ENCODE measurements at regions not wholly inside any gene's neighbourhood (a gene's known extent, or its start where the extent isn't known, plus 50 kb on each side); places are given as distances from the start of the nearest gene placed in this dataset.

DNA sequence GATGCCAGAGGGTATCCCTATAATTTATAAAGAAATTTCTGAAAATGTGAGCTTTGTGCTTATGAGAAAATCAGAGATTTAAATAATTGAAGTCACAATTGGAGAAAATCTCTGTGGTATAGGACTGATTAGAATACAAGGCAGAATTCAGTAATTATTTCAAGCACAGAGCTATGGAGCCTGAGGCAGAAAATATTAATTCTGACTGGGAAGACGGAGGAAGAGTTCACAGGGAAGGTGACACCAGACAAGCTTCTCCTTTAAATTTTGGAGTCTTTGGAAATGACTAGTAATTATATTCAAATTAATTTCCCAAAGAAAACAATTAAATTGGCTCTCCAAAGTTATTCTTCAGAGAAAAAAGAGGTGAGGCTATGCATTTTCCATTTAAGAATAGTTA, 121.5 kb downstream of the CHRM3 start:
- DNase-seq (ENCODE audit: low spot score, unreplicated experiment) = no peak
- Mint-ChIP-seq H3K4me1 (ENCODE audit: low read depth) (no peaks in the 10 kb centered on the region), H3K36me3 (ENCODE audit: insufficient read depth) (no peaks in the 10 kb centered on the region), H3K4me3 (ENCODE audit: low read depth) (no peak overlapping the region), H3K27ac (no peak overlapping the region), H3K27me3 (no peaks in the 10 kb centered on the region), H3K9me3 (ENCODE audit: low read depth) (peaks cover 30% of the 10 kb centered on the region)
- no peak for TF ChIP-seq CTCF (IDR thresholded peaks at IDR 0.05; ENCODE audit: unreplicated experiment)

GRCh38 chr1:239511875-239512274, 125.5 kb downstream of the CHRM3 start:
- H3K4me1 Mint-ChIP-seq (ENCODE audit: low read depth) = no peaks in the 10 kb centered on the region
- H3K36me3 Mint-ChIP-seq (ENCODE audit: insufficient read depth) = no peaks in the 10 kb centered on the region
- H3K9me3 Mint-ChIP-seq (ENCODE audit: low read depth) = peaks cover 9% of the 10 kb centered on the region
- DNase-seq (ENCODE audit: low spot score, unreplicated experiment) = no peak
- H3K4me3 Mint-ChIP-seq (ENCODE audit: low read depth) = no peak overlapping the region
- H3K27ac Mint-ChIP-seq = no peak overlapping the region
- no peaks in the 10 kb centered on the region for H3K27me3 Mint-ChIP-seq
- TF ChIP-seq CTCF (IDR thresholded peaks at IDR 0.05; ENCODE audit: unreplicated experiment) = no peak

DNA sequence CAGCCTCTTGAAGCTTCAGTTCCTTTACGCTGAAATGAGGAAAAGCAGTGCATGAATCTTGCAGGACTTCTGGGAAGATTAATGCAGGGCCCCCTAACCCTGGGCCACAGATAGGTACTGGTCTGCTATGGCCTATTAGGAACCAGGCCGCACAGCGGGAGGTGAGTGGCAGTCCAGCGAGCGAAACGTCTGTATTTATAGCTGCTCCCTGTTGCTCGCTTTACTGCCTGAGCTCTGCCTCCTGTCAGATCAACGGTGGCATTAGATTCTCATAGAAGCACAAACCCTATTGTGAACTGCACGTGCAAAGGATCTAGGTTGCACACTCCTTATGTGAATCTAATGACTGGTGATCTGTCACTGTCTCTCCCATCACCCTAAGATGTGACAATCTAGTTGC, 130.2 kb downstream of the CHRM3 start:
- H3K9me3 Mint-ChIP-seq (ENCODE audit: low read depth) = peaks cover 3% of the 10 kb centered on the region
- no peak overlapping the region for H3K27ac Mint-ChIP-seq
- no peaks in the 10 kb centered on the region for H3K36me3 Mint-ChIP-seq (ENCODE audit: insufficient read depth)
- no peaks in the 10 kb centered on the region for H3K27me3 Mint-ChIP-seq
- DNase-seq (ENCODE audit: low spot score, unreplicated experiment) = no peak
- no peak for TF ChIP-seq CTCF (IDR thresholded peaks at IDR 0.05; ENCODE audit: unreplicated experiment)
- H3K4me1 Mint-ChIP-seq (ENCODE audit: low read depth) = no peaks in the 10 kb centered on the region
- no peak overlapping the region for H3K4me3 Mint-ChIP-seq (ENCODE audit: low read depth)

DNA sequence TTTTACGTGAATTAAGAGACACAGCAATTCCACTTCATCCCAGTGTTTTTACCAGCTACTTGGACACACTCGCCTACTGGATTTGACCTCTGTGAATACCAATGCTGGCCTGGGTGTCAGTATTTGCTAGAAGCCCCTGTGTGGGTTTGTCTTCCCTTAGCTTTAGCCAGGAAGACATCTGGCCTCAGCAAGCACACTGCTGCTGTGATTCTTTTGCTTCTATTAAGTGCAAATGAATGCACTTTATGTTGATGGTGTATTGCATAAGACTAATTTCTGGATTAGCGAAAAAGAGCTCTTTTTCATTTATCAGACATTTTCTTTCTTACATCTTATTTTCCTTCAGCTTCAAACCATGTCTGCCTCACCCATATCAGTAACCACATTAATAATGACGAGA, 140.0 kb downstream of the CHRM3 start:
- Mint-ChIP-seq H3K27me3 (no peaks in the 10 kb centered on the region), H3K27ac (no peak overlapping the region), H3K9me3 (ENCODE audit: low read depth) (no peaks in the 10 kb centered on the region), H3K4me1 (ENCODE audit: low read depth) (no peaks in the 10 kb centered on the region), H3K4me3 (ENCODE audit: low read depth) (no peak overlapping the region), H3K36me3 (ENCODE audit: insufficient read depth) (no peaks in the 10 kb centered on the region)
- DNase-seq (ENCODE audit: low spot score, unreplicated experiment) = no peak
- TF ChIP-seq CTCF (IDR thresholded peaks at IDR 0.05; ENCODE audit: unreplicated experiment) = no peak

DNA sequence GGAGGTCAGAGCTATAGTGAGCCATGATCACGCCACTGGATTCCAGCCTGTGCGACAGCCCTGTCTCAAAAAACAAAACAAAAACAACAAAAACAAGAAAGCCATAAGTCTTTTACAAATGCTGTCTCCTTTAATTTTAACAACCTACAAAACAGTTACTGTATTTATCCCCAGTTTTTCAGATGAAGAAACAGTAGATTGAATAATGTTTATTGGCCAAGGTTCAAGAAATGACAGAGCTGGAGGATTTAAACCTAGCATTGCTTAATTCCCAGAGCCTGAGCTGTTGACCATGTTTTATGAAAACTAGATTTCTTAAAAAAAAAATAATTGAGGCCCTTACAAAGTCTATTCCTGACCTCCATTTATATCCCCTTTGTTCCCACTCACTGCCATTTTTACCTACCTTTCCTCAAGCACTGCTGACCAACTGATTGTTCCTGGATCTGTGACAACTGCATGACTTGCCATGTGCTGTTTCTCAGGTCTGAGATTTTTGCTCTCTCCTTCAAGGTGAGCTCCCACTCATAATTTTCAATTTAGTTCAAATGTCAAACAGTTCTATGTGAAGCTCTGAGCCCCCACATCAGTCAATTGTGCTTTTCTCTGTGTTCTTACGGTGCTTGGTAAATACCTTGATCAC, 140.8 kb downstream of the CHRM3 start:
- H3K27ac Mint-ChIP-seq = no peak overlapping the region
- H3K36me3 Mint-ChIP-seq (ENCODE audit: insufficient read depth) = no peaks in the 10 kb centered on the region
- H3K9me3 Mint-ChIP-seq (ENCODE audit: low read depth) = no peaks in the 10 kb centered on the region
- no peaks in the 10 kb centered on the region for H3K27me3 Mint-ChIP-seq
- H3K4me1 Mint-ChIP-seq (ENCODE audit: low read depth) = no peaks in the 10 kb centered on the region
- no peak for DNase-seq (ENCODE audit: low spot score, unreplicated experiment)
- no peak for TF ChIP-seq CTCF (IDR thresholded peaks at IDR 0.05; ENCODE audit: unreplicated experiment)
- no peak overlapping the region for H3K4me3 Mint-ChIP-seq (ENCODE audit: low read depth)
